GM12801 (cell line): ENCODE measurements at regions not wholly inside any gene's neighbourhood (a gene's known extent, or its start where the extent isn't known, plus 50 kb on each side); places are given as distances from the start of the nearest gene placed in this dataset.

Experiments used
- TF ChIP-seq, protein P1 (sequence below): IDR thresholded peaks from one replicate; pipeline ENCODE4 v1.5.1; 2011; ENCODE audit warnings: control low read depth; ENCODE audit not compliant: insufficient read length; ENCODE audit errors: extremely low read depth

DNA sequence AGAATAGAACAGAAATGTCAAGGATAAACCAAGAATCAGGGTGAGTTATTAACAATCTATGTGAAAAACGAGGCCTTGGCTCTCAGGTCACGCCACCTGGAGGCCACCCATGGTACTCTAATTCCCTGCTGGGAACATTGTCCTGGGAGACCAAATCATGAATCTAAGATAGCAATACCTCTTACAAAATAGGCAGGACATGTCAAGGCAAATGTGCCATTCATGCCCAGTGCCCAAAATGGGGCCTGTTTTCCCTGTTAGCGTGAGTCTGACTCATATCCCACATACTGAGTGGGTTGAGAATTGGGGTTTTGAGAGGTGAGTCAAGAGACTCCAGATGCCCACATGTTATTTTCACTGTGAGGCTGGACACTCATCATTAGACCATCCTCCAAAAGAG is 380.8 kb downstream of the HHIPL2 start:
- TF ChIP-seq, protein P1, sequence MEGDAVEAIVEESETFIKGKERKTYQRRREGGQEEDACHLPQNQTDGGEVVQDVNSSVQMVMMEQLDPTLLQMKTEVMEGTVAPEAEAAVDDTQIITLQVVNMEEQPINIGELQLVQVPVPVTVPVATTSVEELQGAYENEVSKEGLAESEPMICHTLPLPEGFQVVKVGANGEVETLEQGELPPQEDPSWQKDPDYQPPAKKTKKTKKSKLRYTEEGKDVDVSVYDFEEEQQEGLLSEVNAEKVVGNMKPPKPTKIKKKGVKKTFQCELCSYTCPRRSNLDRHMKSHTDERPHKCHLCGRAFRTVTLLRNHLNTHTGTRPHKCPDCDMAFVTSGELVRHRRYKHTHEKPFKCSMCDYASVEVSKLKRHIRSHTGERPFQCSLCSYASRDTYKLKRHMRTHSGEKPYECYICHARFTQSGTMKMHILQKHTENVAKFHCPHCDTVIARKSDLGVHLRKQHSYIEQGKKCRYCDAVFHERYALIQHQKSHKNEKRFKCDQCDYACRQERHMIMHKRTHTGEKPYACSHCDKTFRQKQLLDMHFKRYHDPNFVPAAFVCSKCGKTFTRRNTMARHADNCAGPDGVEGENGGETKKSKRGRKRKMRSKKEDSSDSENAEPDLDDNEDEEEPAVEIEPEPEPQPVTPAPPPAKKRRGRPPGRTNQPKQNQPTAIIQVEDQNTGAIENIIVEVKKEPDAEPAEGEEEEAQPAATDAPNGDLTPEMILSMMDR = no peak

DNA sequence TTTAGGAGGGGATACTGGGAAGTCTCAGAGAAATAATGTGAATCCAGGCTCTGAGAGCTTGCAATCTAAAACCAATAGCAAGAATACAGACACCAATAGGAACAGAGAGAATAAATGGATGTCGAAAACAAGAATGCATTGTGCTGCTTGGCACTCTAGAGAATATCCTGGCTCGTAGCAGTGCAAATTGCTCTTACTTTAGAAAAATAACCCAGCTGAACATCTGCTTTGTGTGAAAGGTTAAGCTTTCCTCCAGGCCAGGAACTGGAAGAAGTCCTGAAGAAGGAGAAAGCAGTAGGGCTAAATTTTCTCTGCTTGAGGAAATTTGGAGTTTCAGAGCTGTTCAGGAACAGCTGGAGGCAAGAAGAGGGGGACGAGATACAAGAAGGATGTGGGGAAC is 382.3 kb downstream of the HHIPL2 start:
- TF ChIP-seq, protein P1 = no peak

DNA sequence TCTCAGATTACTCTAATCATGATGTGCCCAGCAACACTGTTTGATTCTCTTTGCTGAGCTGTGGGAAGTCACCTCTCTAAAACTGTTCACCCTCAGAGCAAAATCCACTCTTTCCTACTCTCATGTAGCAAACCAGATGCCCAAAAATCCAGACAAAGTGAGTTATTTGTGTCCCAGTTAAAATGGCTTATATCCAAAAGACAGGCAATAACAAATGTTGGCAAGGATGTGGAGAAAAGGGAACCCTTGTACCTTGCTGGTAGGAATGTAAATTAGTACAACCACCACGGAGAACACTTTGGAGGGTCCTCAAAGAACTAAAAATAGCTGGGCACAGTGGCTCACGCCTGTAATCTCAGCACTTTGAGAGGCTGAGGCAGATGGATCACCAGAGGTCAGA is 384.0 kb downstream of the HHIPL2 start:
- TF ChIP-seq, protein P1 = no peak

DNA sequence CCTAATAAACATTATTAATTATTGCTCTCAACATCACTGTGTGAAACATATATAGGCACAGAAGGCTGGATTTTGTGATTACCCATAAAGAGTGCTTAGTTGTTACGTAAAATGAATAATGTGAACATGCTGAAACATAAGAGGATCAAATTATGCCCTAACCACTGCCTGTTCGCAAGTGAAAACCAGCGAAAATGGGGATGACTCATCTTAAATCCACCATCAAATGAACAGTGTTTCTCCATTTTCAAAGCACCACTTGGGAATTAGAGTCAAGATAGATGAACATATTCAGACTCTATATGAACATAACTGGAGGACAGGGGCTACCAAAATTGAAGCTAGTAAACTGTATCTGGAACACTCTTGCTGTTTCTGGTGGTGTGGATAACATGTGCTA is 386.2 kb downstream of the HHIPL2 start:
- TF ChIP-seq, protein P1 = no peak

DNA sequence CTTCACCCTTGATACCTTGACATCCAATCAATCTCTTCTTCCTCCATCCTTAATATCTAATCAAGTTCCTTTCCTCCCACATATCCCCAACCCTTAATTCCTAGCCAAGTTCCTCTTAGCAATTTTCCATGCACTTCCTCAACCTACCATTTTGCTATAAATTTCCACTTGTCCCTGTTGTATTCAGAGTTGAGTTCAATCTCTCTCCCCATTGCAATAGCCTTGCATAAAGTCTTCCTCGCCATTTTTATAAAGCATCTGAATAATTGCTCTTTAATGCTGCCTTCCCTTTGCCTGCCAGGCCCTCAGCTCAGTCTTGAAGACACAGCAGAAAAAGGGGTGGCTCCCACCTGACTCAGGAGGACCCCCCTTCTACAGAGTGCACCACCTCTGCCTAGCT is 390.3 kb downstream of the HHIPL2 start:
- TF ChIP-seq, protein P1 = no peak

DNA sequence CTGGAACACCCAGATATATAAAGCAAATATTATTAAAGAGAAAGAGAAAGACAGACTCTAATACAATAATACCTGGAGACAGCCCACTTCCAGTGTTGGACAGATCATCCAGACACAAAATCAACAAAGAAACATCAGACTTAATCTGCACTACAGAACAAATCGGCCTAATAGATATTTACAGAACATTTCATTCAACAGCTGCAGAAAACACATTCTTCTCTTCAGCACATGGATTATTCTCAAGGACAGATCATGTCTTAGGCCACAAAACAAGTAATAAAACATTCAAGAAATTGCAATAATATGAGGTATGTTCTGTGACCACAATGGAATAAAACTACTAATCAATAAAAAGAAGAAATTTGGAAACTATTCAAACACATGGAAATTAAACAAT is 398.3 kb upstream of the DUSP10 start:
- TF ChIP-seq, protein P1 = no peak

DNA sequence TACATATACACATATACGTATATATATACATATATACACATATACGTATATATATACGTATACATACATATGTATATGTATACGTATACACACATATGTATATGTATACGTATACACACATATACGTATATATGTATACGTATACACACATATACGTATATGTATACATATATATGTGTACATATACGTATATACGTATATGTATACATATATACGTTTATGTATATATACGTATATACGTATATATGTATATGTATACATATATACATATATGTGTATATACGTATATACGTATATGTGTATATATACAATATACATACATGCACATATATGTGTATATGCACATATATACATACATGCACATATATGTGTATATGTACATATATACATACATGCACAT is 396.2 kb upstream of the DUSP10 start:
- TF ChIP-seq, protein P1 = no peak

DNA sequence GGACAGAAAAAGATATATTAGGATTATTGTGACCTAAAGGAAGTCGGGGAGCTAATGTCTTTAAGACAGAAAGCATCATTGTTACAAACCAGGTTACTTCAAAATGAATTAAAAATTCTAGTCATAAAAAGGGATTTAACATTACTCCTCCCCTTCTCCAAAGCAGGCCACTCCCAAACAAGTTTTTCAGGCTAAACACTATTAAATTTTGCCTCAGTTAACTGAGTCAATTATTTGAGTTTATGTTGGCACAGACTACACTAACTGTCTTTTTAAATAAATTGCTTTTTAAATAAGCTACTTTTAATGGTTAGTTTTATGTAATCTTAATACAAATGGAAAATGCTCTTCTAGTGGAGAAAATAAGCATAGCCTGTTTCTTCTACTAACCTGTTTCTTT is 395.0 kb upstream of the DUSP10 start:
- TF ChIP-seq, protein P1 = no peak
